ENCODE measurements at regions not wholly inside any gene's neighbourhood (a gene's known extent, or its start where the extent isn't known, plus 50 kb on each side); places are given as distances from the start of the nearest gene placed in this dataset.

DNA sequence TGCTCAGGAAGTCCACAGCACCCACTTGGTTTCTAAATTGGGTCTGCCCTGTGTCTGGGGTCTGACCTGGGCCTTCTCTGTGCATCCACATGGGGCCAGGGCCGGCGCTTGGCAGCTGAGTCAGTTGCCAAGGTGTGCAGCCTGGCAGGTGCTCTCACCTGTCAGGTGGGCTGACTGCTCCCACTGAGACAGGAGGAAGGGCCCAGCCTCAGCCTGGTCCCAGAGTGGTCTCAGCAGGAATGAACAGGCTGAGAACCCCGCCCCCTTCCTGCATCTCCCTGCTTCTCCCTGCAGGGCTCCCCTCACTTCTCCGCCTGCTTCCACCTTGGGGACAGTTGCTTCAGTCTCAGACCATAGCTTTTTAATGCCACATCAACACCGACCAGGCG lies 60.5 kb downstream of the BARX1 start:
- H3K4me3 Mint-ChIP-seq (ENCODE audit: low read depth), result no peak overlapping the region
- no peaks in the 10 kb centered on the region for H3K36me3 Mint-ChIP-seq (ENCODE audit: insufficient read depth)
- peak; percentile 6 for DNase-seq (ENCODE audit: low spot score, unreplicated experiment)
- peaks cover 3% of the 10 kb centered on the region for H3K4me1 Mint-ChIP-seq (ENCODE audit: low read depth)
- TF ChIP-seq, protein P1, sequence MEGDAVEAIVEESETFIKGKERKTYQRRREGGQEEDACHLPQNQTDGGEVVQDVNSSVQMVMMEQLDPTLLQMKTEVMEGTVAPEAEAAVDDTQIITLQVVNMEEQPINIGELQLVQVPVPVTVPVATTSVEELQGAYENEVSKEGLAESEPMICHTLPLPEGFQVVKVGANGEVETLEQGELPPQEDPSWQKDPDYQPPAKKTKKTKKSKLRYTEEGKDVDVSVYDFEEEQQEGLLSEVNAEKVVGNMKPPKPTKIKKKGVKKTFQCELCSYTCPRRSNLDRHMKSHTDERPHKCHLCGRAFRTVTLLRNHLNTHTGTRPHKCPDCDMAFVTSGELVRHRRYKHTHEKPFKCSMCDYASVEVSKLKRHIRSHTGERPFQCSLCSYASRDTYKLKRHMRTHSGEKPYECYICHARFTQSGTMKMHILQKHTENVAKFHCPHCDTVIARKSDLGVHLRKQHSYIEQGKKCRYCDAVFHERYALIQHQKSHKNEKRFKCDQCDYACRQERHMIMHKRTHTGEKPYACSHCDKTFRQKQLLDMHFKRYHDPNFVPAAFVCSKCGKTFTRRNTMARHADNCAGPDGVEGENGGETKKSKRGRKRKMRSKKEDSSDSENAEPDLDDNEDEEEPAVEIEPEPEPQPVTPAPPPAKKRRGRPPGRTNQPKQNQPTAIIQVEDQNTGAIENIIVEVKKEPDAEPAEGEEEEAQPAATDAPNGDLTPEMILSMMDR (IDR thresholded peaks at IDR 0.05; ENCODE audit: unreplicated experiment), result no peak
- peaks cover 10% of the 10 kb centered on the region for H3K27me3 Mint-ChIP-seq
- H3K9me3 Mint-ChIP-seq (ENCODE audit: low read depth), result peaks cover 9% of the 10 kb centered on the region
- H3K27ac Mint-ChIP-seq, result no peak overlapping the region

DNA sequence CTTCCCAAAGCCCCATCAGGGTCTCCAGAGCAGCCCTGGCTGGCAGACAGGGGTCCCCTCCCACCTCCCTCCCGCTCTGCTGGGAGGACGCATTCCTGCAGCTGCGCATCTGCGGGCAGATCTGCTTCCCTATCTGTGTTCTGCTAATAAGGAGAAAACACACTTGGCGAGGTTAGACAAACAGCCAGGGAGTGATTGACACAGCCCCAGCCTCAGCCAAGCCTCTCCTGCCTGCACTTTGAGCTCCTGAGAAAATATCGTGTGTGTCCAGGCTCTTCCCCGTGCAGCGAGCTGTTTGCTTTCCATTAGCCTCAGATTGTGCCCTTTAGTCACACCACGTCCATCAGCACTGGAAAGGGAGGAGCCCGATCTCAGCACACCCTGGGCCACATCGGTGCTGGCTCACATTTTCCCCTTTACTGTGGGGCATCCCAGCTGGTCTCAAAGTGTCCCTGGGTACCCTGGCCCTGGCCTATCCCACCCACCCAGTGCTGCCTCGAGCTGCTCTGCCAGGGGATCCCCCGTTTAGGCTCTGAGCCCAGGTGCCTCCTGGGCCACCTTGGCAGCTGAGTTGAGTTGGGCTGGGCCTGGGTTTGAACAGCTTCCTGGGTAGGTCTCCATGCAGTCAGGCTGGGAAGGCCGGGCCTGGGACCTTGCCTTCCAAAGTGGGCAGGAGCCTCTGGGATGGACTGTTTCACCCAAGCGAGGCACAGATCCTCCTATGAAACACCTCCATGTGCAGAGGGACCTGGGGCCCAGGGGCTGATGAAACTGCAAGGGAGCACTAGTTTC lies 61.1 kb downstream of the BARX1 start:
- Mint-ChIP-seq H3K4me1 (ENCODE audit: low read depth) (peaks cover 3% of the 10 kb centered on the region), H3K36me3 (ENCODE audit: insufficient read depth) (no peaks in the 10 kb centered on the region), H3K9me3 (ENCODE audit: low read depth) (peaks cover 9% of the 10 kb centered on the region), H3K27ac (peak overlapping the region; percentile 54), H3K4me3 (ENCODE audit: low read depth) (no peak overlapping the region), H3K27me3 (peaks cover 10% of the 10 kb centered on the region)
- DNase-seq (ENCODE audit: low spot score, unreplicated experiment), result peak; percentile 9
- TF ChIP-seq, protein P1 (IDR thresholded peaks at IDR 0.05; ENCODE audit: unreplicated experiment), result no peak

GRCh38 chr9:93893194-93893593 lies 62.0 kb downstream of the BARX1 start:
- H3K36me3 Mint-ChIP-seq (ENCODE audit: insufficient read depth), result no peaks in the 10 kb centered on the region
- no peak for DNase-seq (ENCODE audit: low spot score, unreplicated experiment)
- TF ChIP-seq, protein P1 (IDR thresholded peaks at IDR 0.05; ENCODE audit: unreplicated experiment), result no peak
- peaks cover 9% of the 10 kb centered on the region for H3K9me3 Mint-ChIP-seq (ENCODE audit: low read depth)
- peaks cover 3% of the 10 kb centered on the region for H3K4me1 Mint-ChIP-seq (ENCODE audit: low read depth)
- H3K27ac Mint-ChIP-seq, result no peak overlapping the region
- no peak overlapping the region for H3K4me3 Mint-ChIP-seq (ENCODE audit: low read depth)
- peaks cover 12% of the 10 kb centered on the region for H3K27me3 Mint-ChIP-seq

- Mint-ChIP-seq H3K27me3 (peaks cover 12% of the 10 kb centered on the region), H3K36me3 (ENCODE audit: insufficient read depth) (no peaks in the 10 kb centered on the region), H3K4me3 (ENCODE audit: low read depth) (no peak overlapping the region), H3K27ac (no peak overlapping the region), H3K4me1 (ENCODE audit: low read depth) (peaks cover 3% of the 10 kb centered on the region), H3K9me3 (ENCODE audit: low read depth) (peaks cover 9% of the 10 kb centered on the region)
- TF ChIP-seq, protein P1 (IDR thresholded peaks at IDR 0.05; ENCODE audit: unreplicated experiment), result no peak
- no peak for DNase-seq (ENCODE audit: low spot score, unreplicated experiment)
Observed at GRCh38 chr9:93892748-93893147, 62.4 kb downstream of the BARX1 start.

GRCh38 chr9:93891549-93892310 lies 63.4 kb downstream of the BARX1 start:
- Mint-ChIP-seq H3K9me3 (ENCODE audit: low read depth) (peaks cover 9% of the 10 kb centered on the region), H3K27me3 (peaks cover 14% of the 10 kb centered on the region), H3K36me3 (ENCODE audit: insufficient read depth) (no peaks in the 10 kb centered on the region), H3K4me3 (ENCODE audit: low read depth) (no peak overlapping the region), H3K27ac (no peak overlapping the region), H3K4me1 (ENCODE audit: low read depth) (peaks cover 3% of the 10 kb centered on the region)
- TF ChIP-seq, protein P1 (IDR thresholded peaks at IDR 0.05; ENCODE audit: unreplicated experiment), result no peak
- no peak for DNase-seq (ENCODE audit: low spot score, unreplicated experiment)

All from progenitor cell of endocrine pancreas (in vitro differentiated cells).